ENCODE measurements at regions not wholly inside any gene's neighbourhood (a gene's known extent, or its start where the extent isn't known, plus 50 kb on each side); places are given as distances from the start of the nearest gene placed in this dataset.

- no peaks in the 10 kb centered on the region for H4K20me1 ChIP-seq (ENCODE audit: low read length)
- no TSS peak for BruUV-seq (replicated peaks)
- H3K36me3 ChIP-seq (ENCODE audit: low read depth, low read length), result no peaks in the 10 kb centered on the region
- 0 out of 2 replicates have a peak, but pooled peaks cover 6% of the 10 kb centered on the region for H3K4me1 ChIP-seq (ENCODE audit: insufficient read depth, low read length)
- H3K9me3 ChIP-seq (ENCODE audit: low read length), result no peaks in the 10 kb centered on the region
- POLR2A ChIA-PET (ENCODE audit: unreplicated experiment), result no interaction called here
- H3K4me3 ChIP-seq (ENCODE audit: low read length), result no peak overlapping the region
- intact Hi-C loops (cut with micrococcal nuclease), result no loop called here
- ATAC-seq, result peak; percentile 74
- CTCF ChIA-PET, result interaction anchor here (0.6 kb wide), 1 partner anchor 335 kb away, joined by 4 read pairs; no protein-coding TSS in a partner anchor
- peak; percentile 42 for DNase-seq
- no peaks in the 10 kb centered on the region for H3F3A ChIP-seq (ENCODE audit: low read length, unreplicated experiment)
- H3K79me2 ChIP-seq (ENCODE audit: low read length), result no peaks in the 10 kb centered on the region
- no peaks in the 10 kb centered on the region; the same call in 1 of the 2 replicates for H3K27me3 ChIP-seq (ENCODE audit: low read length)
- no peak overlapping the region for H3K9ac ChIP-seq (ENCODE audit: low read length)
- H3K4me2 ChIP-seq (ENCODE audit: low read length), result no peak overlapping the region
- no peak overlapping the region for H2AFZ ChIP-seq (ENCODE audit: low read length)
- no peak overlapping the region for H3K27ac ChIP-seq (ENCODE audit: low read length)
- no peak for TF ChIP-seq EZH2phosphoT487 (IDR thresholded peaks at IDR 0.05; ENCODE audit: borderline replicate concordance, low read length)
- TF ChIP-seq EZH2 (IDR thresholded peaks at IDR 0.05; ENCODE audit: low read length, unreplicated experiment), result no peak
- no peak for TF ChIP-seq CTCF (conservative IDR thresholded peaks at IDR 0.05; ENCODE audit: low read depth, low read length)
- H3K9me2 ChIP-seq (replicated peaks; ENCODE audit: low read length), result no peaks in the 10 kb centered on the region
Measured at GRCh38 chr2:187912950-187913349, 358.7 kb upstream of the TFPI start.

- no peak overlapping the region for H3K4me3 ChIP-seq (ENCODE audit: low read length)
- no peak for ATAC-seq
- no peaks in the 10 kb centered on the region for H3K9me2 ChIP-seq (replicated peaks; ENCODE audit: low read length)
- intact Hi-C loops (cut with micrococcal nuclease), result no loop called here
- BruUV-seq (replicated peaks), result no TSS peak
- H3K36me3 ChIP-seq (ENCODE audit: low read depth, low read length), result no peaks in the 10 kb centered on the region
- ChIA-PET CTCF (no interaction called here), POLR2A (ENCODE audit: unreplicated experiment) (interaction anchor here (0.6 kb wide), 1 partner anchor 38 kb away, joined by 3 read pairs; no protein-coding TSS in a partner anchor)
- H2AFZ ChIP-seq (ENCODE audit: low read length), result no peak overlapping the region
- no peak overlapping the region for H3K4me2 ChIP-seq (ENCODE audit: low read length)
- no peaks in the 10 kb centered on the region; the same call in 1 of the 2 replicates for H3K27me3 ChIP-seq (ENCODE audit: low read length)
- no peaks in the 10 kb centered on the region for H3K79me2 ChIP-seq (ENCODE audit: low read length)
- 0 out of 2 replicates have a peak, but pooled peaks cover 6% of the 10 kb centered on the region for H3K4me1 ChIP-seq (ENCODE audit: insufficient read depth, low read length)
- H3K27ac ChIP-seq (ENCODE audit: low read length), result no peak overlapping the region
- H3K9ac ChIP-seq (ENCODE audit: low read length), result no peak overlapping the region
- no peak for DNase-seq
- no peaks in the 10 kb centered on the region for H3F3A ChIP-seq (ENCODE audit: low read length, unreplicated experiment)
- H4K20me1 ChIP-seq (ENCODE audit: low read length), result no peaks in the 10 kb centered on the region
- H3K9me3 ChIP-seq (ENCODE audit: low read length), result no peaks in the 10 kb centered on the region
- TF ChIP-seq EZH2 (IDR thresholded peaks at IDR 0.05; ENCODE audit: low read length, unreplicated experiment) (no peak), EZH2phosphoT487 (IDR thresholded peaks at IDR 0.05; ENCODE audit: borderline replicate concordance, low read length) (no peak), CTCF (conservative IDR thresholded peaks at IDR 0.05; ENCODE audit: low read depth, low read length) (no peak)
Measured at GRCh38 chr2:187915810-187916209, 361.6 kb upstream of the TFPI start.

- H3K27me3 ChIP-seq (ENCODE audit: low read length), result no peaks in the 10 kb centered on the region; the same call in 1 of the 2 replicates
- H3K79me2 ChIP-seq (ENCODE audit: low read length), result no peaks in the 10 kb centered on the region
- no peak overlapping the region for H2AFZ ChIP-seq (ENCODE audit: low read length)
- no peaks in the 10 kb centered on the region for H3F3A ChIP-seq (ENCODE audit: low read length, unreplicated experiment)
- H3K27ac ChIP-seq (ENCODE audit: low read length), result no peak overlapping the region
- no peak overlapping the region for H3K4me2 ChIP-seq (ENCODE audit: low read length)
- POLR2A ChIA-PET (ENCODE audit: unreplicated experiment), result no interaction called here
- ATAC-seq (peak; percentile 38), DNase-seq (peak; percentile 36)
- no peak for TF ChIP-seq EZH2 (IDR thresholded peaks at IDR 0.05; ENCODE audit: low read length, unreplicated experiment)
- no peak for TF ChIP-seq CTCF (conservative IDR thresholded peaks at IDR 0.05; ENCODE audit: low read depth, low read length)
- no peak for TF ChIP-seq EZH2phosphoT487 (IDR thresholded peaks at IDR 0.05; ENCODE audit: borderline replicate concordance, low read length)
- H3K9me2 ChIP-seq (replicated peaks; ENCODE audit: low read length), result no peaks in the 10 kb centered on the region
- BruUV-seq (replicated peaks), result no TSS peak
- CTCF ChIA-PET, result no interaction called here
- H3K9me3 ChIP-seq (ENCODE audit: low read length), result no peaks in the 10 kb centered on the region
- H3K9ac ChIP-seq (ENCODE audit: low read length), result no peak overlapping the region
- intact Hi-C loops (cut with micrococcal nuclease), result no loop called here
- no peaks in the 10 kb centered on the region for H3K36me3 ChIP-seq (ENCODE audit: low read depth, low read length)
- H3K4me3 ChIP-seq (ENCODE audit: low read length), result no peak overlapping the region
- 0 out of 2 replicates have a peak, but pooled peaks cover 6% of the 10 kb centered on the region for H3K4me1 ChIP-seq (ENCODE audit: insufficient read depth, low read length)
- H4K20me1 ChIP-seq (ENCODE audit: low read length), result no peaks in the 10 kb centered on the region
Measured at GRCh38 chr2:187916799-187917198, 362.6 kb upstream of the TFPI start.

All from PC-3 (cell line).